Uterus (tissue), 2 donors: ENCODE measurements at regions not wholly inside any gene's neighbourhood (a gene's known extent, or its start where the extent isn't known, plus 50 kb on each side); places are given as distances from the start of the nearest gene placed in this dataset.

ENCODE experiments used
- CTCF ChIP-seq, 4 experiments: fragments of 200-600 bp in 2 of 4; fragments of 450-650 bp in 2 of 4; sonication (generic) in 2 of 4; IDR thresholded peaks; one replicate each; pipeline ENCODE4 v1.5.1; 2016 to 2019; ENCODE audit warnings: antibody characterized with exemption in 4 of 4, mild to moderate bottlenecking in 2 of 4, moderate library complexity in 1 of 4
- POLR2A ChIP-seq, 2 donors: fragments of 450-650 bp; IDR thresholded peaks; one replicate each; pipeline ENCODE4 v1.6.1; 2016; ENCODE audit warnings: antibody characterized with exemption in 2 of 2, mild to moderate bottlenecking in 1 of 2, moderate library complexity in 1 of 2

GRCh38 chr22:27615408-27615807 is 186.1 kb downstream of the MN1 start:
- TF ChIP-seq CTCF (IDR thresholded peaks at IDR 0.05), result no peak
- no peak for TF ChIP-seq POLR2A (IDR thresholded peaks at IDR 0.05)
